ENCODE measurements at regions not wholly inside any gene's neighbourhood (a gene's known extent, or its start where the extent isn't known, plus 50 kb on each side); places are given as distances from the start of the nearest gene placed in this dataset.

DNA sequence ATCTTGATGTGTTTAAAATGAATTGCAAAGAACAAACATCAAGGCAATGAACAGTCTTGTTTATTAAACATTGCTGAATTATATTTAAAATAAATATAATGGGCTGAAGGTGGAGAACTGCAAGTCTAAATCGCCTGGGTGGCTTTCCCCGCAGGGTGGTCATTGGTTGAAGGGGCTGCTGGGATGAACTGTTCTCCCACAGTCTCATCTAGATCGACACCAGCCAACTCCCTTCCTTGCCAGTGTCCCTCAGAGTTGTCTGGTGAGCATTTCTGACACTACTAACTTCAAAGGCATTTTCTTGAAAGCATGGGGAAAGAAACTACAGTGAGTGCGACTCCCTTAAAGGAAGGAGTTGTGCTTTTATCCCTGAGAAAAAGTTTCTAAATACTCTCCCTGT, 196.5 kb upstream of the LRTM1 start:
- no peak overlapping the region for H3K27ac ChIP-seq
- H3K36me3 ChIP-seq = no peaks in the 10 kb centered on the region
- no peaks in the 10 kb centered on the region for H3K27me3 ChIP-seq (ENCODE audit: low read depth)
- H3K9me3 ChIP-seq = no peaks in the 10 kb centered on the region
- intact Hi-C loops (cut with DNase I) = no loop called here
- H3K4me3 ChIP-seq = no peak overlapping the region
- ATAC-seq (no peak), DNase-seq (no peak)
- no peaks in the 10 kb centered on the region for H3K4me1 ChIP-seq
- TF ChIP-seq, protein P1, sequence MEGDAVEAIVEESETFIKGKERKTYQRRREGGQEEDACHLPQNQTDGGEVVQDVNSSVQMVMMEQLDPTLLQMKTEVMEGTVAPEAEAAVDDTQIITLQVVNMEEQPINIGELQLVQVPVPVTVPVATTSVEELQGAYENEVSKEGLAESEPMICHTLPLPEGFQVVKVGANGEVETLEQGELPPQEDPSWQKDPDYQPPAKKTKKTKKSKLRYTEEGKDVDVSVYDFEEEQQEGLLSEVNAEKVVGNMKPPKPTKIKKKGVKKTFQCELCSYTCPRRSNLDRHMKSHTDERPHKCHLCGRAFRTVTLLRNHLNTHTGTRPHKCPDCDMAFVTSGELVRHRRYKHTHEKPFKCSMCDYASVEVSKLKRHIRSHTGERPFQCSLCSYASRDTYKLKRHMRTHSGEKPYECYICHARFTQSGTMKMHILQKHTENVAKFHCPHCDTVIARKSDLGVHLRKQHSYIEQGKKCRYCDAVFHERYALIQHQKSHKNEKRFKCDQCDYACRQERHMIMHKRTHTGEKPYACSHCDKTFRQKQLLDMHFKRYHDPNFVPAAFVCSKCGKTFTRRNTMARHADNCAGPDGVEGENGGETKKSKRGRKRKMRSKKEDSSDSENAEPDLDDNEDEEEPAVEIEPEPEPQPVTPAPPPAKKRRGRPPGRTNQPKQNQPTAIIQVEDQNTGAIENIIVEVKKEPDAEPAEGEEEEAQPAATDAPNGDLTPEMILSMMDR (IDR thresholded peaks at IDR 0.05) = no peak
